Astrocyte (in vitro differentiated cells and primary cell): ENCODE measurements at regions not wholly inside any gene's neighbourhood (a gene's known extent, or its start where the extent isn't known, plus 50 kb on each side); places are given as distances from the start of the nearest gene placed in this dataset.

Source experiments
- DNase-seq: peaks from one replicate; pipeline ENCODE4 v3.0.0-alpha.2; 2010; ENCODE audit warnings: low read depth
- FAIRE-seq: peaks from 2 replicates; lab custom pipeline; 2011; peaks lifted over from hg19 to GRCh38; lab: Jason Lieb, UNC
- H2AFZ ChIP-seq: 2 replicates; pipeline ENCODE4 v1.6.0; 2012; ENCODE audit warnings: low read depth, low read length, inconsistent platforms
- H3K27ac ChIP-seq: 2 replicates; pipeline ENCODE4 v1.5.1; 2011; ENCODE audit warnings: low read depth, low read length, inconsistent platforms
- H3K27me3 ChIP-seq: 2 replicates; pipeline ENCODE4 v1.6.0; 2011; ENCODE audit warnings: low read length, inconsistent platforms; ENCODE audit not compliant: insufficient read depth
- H3K36me3 ChIP-seq: 2 replicates; pipeline ENCODE4 v1.5.1; 2011; ENCODE audit warnings: low read length, inconsistent platforms; ENCODE audit not compliant: insufficient read depth
- H3K4me1 ChIP-seq: 2 replicates; pipeline ENCODE4 v1.5.1; 2011; ENCODE audit warnings: low read length, inconsistent platforms; ENCODE audit not compliant: insufficient read depth
- H3K4me2 ChIP-seq: 2 replicates; pipeline ENCODE4 v1.6.0; 2012; ENCODE audit warnings: low read length, inconsistent platforms
- H3K4me3 ChIP-seq: 2 replicates; pipeline ENCODE4 v1.5.1; 2011; ENCODE audit warnings: low read depth, mild to moderate bottlenecking, low read length, inconsistent platforms; ENCODE audit not compliant: insufficient read depth
- H3K79me2 ChIP-seq: 2 replicates; pipeline ENCODE4 v1.6.0; 2012; ENCODE audit warnings: mild to moderate bottlenecking, low read length, inconsistent platforms; ENCODE audit not compliant: insufficient read depth
- H3K9ac ChIP-seq: 2 replicates; pipeline ENCODE4 v1.6.0; 2012; ENCODE audit warnings: mild to moderate bottlenecking, low read length, inconsistent platforms
- H3K9me3 ChIP-seq: 2 replicates; pipeline ENCODE4 v1.5.1; 2012; ENCODE audit warnings: low read depth, mild to moderate bottlenecking, low read length, inconsistent platforms; ENCODE audit not compliant: insufficient read depth
- H4K20me1 ChIP-seq: 2 replicates; pipeline ENCODE4 v1.6.0; 2012; ENCODE audit warnings: low read length, inconsistent platforms; ENCODE audit not compliant: insufficient read depth
- H3K27ac Mint-ChIP-seq: one replicate; pipeline ENCODE4 v1.8.0; 2021; ENCODE audit warnings: mild to moderate bottlenecking, mixed read lengths; ENCODE audit not compliant: unreplicated experiment
- H3K27me3 Mint-ChIP-seq: one replicate; pipeline ENCODE4 v1.8.0; 2021; ENCODE audit warnings: low read depth, mixed read lengths; ENCODE audit not compliant: unreplicated experiment
- H3K36me3 Mint-ChIP-seq: one replicate; pipeline ENCODE4 v1.8.0; 2021; ENCODE audit warnings: low read depth, mixed read lengths; ENCODE audit not compliant: unreplicated experiment
- H3K4me1 Mint-ChIP-seq: one replicate; pipeline ENCODE4 v1.8.0; 2021; ENCODE audit warnings: low read depth, mixed read lengths; ENCODE audit not compliant: unreplicated experiment
- H3K4me3 Mint-ChIP-seq: one replicate; pipeline ENCODE4 v1.8.0; 2021; ENCODE audit warnings: mild to moderate bottlenecking, moderate library complexity, mixed read lengths; ENCODE audit not compliant: unreplicated experiment
- H3K9me3 Mint-ChIP-seq: one replicate; pipeline ENCODE4 v1.8.0; 2021; ENCODE audit warnings: mild to moderate bottlenecking, mixed read lengths; ENCODE audit not compliant: unreplicated experiment
- EZH2 ChIP-seq: IDR thresholded peaks from 2 replicates; pipeline ENCODE4 v1.6.1; 2012; ENCODE audit warnings: mild to moderate bottlenecking, low read length, inconsistent platforms; ENCODE audit not compliant: insufficient read depth
- TF ChIP-seq, protein P1 (sequence below): IDR thresholded peaks from 2 replicates; pipeline ENCODE4 v1.5.1; 2011; ENCODE audit warnings: low read depth, mild to moderate bottlenecking, inconsistent platforms, low read length, moderate library complexity; ENCODE audit not compliant: insufficient read depth

DNA sequence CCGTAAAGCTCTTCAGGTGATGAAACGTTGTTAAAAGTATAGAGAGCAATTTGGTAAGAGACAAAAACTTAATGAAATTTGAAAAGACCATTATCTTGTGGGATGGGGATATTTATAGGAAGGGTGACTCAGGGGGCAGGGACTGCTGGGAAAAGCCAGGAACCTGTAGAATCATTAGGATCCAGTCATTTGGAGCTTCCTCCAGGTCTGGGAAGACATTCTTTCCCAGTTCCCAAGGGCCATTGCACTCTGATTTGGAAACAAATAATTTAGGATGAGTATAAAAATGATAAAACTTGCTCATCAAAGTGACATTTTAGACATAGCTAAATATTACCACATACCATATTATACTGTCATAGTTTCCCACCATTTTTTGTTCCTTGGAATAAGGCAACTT is 143.9 kb downstream of the PFKFB3 start:
- peak; percentile 20 for FAIRE-seq
- Mint-ChIP-seq H3K4me3 (no peak overlapping the region), H3K4me1 (peaks cover 7% of the 10 kb centered on the region), H3K36me3 (peaks cover 8% of the 10 kb centered on the region), H3K9me3 (peaks cover 11% of the 10 kb centered on the region), H3K27me3 (peaks cover 7% of the 10 kb centered on the region), H3K27ac (no peak overlapping the region)
- DNase-seq, result no peak
- no peaks in the 10 kb centered on the region for H3K36me3 ChIP-seq
- no peaks in the 10 kb centered on the region for H3K79me2 ChIP-seq
- no peaks in the 10 kb centered on the region for H3K9me3 ChIP-seq
- peaks cover 6% of the 10 kb centered on the region for H3K4me1 ChIP-seq
- no peak overlapping the region for H2AFZ ChIP-seq
- no peaks in the 10 kb centered on the region for H4K20me1 ChIP-seq
- peak overlapping the region; percentile 55 for H3K4me2 ChIP-seq
- H3K4me3 ChIP-seq, result no peak overlapping the region
- H3K27me3 ChIP-seq, result no peaks in the 10 kb centered on the region
- no peak for TF ChIP-seq EZH2
- TF ChIP-seq, protein P1, sequence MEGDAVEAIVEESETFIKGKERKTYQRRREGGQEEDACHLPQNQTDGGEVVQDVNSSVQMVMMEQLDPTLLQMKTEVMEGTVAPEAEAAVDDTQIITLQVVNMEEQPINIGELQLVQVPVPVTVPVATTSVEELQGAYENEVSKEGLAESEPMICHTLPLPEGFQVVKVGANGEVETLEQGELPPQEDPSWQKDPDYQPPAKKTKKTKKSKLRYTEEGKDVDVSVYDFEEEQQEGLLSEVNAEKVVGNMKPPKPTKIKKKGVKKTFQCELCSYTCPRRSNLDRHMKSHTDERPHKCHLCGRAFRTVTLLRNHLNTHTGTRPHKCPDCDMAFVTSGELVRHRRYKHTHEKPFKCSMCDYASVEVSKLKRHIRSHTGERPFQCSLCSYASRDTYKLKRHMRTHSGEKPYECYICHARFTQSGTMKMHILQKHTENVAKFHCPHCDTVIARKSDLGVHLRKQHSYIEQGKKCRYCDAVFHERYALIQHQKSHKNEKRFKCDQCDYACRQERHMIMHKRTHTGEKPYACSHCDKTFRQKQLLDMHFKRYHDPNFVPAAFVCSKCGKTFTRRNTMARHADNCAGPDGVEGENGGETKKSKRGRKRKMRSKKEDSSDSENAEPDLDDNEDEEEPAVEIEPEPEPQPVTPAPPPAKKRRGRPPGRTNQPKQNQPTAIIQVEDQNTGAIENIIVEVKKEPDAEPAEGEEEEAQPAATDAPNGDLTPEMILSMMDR, result no peak
- no peak overlapping the region for H3K9ac ChIP-seq
- no peak overlapping the region for H3K27ac ChIP-seq

GRCh38 chr10:6347391-6347951 is 144.7 kb downstream of the PFKFB3 start:
- no peak overlapping the region for H3K4me3 ChIP-seq
- H3K36me3 ChIP-seq, result no peaks in the 10 kb centered on the region
- peak overlapping the region; percentile 9 for H3K9ac ChIP-seq
- H4K20me1 ChIP-seq, result no peaks in the 10 kb centered on the region
- Mint-ChIP-seq H3K4me1 (peaks cover 7% of the 10 kb centered on the region), H3K36me3 (peaks cover 8% of the 10 kb centered on the region), H3K27ac (no peak overlapping the region), H3K9me3 (peaks cover 13% of the 10 kb centered on the region), H3K27me3 (peaks cover 7% of the 10 kb centered on the region), H3K4me3 (no peak overlapping the region)
- H2AFZ ChIP-seq, result peak overlapping the region; percentile 43
- DNase-seq (peak; percentile 31), FAIRE-seq (peak; percentile 45)
- H3K79me2 ChIP-seq, result no peaks in the 10 kb centered on the region
- H3K27me3 ChIP-seq, result no peaks in the 10 kb centered on the region
- peak overlapping the region; percentile 55 for H3K4me2 ChIP-seq
- H3K4me1 ChIP-seq, result peaks cover 6% of the 10 kb centered on the region
- no peaks in the 10 kb centered on the region for H3K9me3 ChIP-seq
- H3K27ac ChIP-seq, result peak overlapping the region; percentile 40
- TF ChIP-seq, protein P1, result no peak
- TF ChIP-seq EZH2, result no peak

DNA sequence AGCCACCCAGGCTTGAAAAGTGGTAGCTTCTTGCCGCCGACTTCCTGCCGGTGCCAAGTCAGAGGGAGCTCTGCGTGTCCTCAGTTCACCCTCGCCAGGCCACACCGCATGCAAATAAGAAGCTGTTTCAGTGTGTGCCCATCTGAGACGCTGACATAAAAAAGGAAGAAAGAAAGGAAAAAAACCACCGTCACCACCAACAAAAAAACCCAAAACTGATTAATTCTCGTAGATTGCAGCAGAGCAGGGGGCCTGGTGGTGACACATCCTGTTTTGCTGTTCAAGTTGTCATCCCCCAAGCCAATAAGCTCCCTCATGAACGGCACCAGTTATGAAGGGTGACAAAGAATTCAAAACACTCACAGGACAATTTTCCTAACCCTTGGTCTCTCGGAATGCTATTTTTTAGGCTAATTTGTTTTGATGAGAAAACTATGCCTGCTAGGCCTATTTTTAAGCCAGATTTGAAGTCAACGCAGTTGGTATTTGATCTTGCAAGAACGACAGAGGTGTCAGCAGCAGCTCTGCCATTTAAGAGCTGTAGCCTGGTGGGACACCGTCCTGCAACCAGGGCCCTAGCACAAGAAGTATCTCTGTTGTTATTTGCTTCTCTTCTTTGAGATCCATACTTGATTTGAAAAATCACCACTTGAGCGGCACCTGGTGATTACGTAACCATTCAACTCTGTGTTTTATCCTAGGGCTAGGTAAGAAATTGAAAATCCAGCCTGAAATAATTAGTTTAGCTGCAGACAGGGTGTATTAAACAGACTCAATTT is 145.6 kb downstream of the PFKFB3 start:
- H3K4me1 Mint-ChIP-seq, result peaks cover 7% of the 10 kb centered on the region
- Histone ChIP-seq H3K27me3 (no peaks in the 10 kb centered on the region), H3K4me2 (peak overlapping the region; percentile 55), H3K4me1 (peaks cover 6% of the 10 kb centered on the region), H3K9ac (peak overlapping the region; percentile 9), H3K36me3 (no peaks in the 10 kb centered on the region), H4K20me1 (no peaks in the 10 kb centered on the region), H3K9me3 (no peaks in the 10 kb centered on the region), H3K79me2 (no peaks in the 10 kb centered on the region), H3K4me3 (no peak overlapping the region), H3K27ac (peak overlapping the region; percentile 40), H2AFZ (peak overlapping the region; percentile 43)
- H3K4me3 Mint-ChIP-seq, result no peak overlapping the region
- H3K36me3 Mint-ChIP-seq, result peaks cover 8% of the 10 kb centered on the region
- H3K27me3 Mint-ChIP-seq, result peaks cover 7% of the 10 kb centered on the region
- H3K27ac Mint-ChIP-seq, result no peak overlapping the region
- H3K9me3 Mint-ChIP-seq, result peaks cover 13% of the 10 kb centered on the region
- FAIRE-seq (peak; percentile 17), DNase-seq (peak; percentile 59)
- no peak for TF ChIP-seq EZH2
- TF ChIP-seq, protein P1, result no peak
